ENCODE measurements at regions not wholly inside any gene's neighbourhood (a gene's known extent, or its start where the extent isn't known, plus 50 kb on each side); places are given as distances from the start of the nearest gene placed in this dataset.

GRCh38 chr2:129816813-129817574 lies 162.5 kb upstream of the RAB6C start:
- no peak overlapping the region for H2AFZ ChIP-seq (ENCODE audit: low read length)
- H3K4me3 ChIP-seq (replicated peaks in 1 of 4; ENCODE audit: control extremely low read depth in 1 of 4, insufficient read depth in 1 of 4, low read depth in 3 of 4, low read length in 4 of 4) = no peak overlapping the region
- no peak for DNase-seq (ENCODE audit: low read depth in 2 of 2)
- no peaks in the 10 kb centered on the region for H3K9me3 ChIP-seq (ENCODE audit: control insufficient read depth, insufficient read depth, low read depth, low read length)
- H4K20me1 ChIP-seq (ENCODE audit: control insufficient read depth, extremely low read depth, insufficient read depth, low read length) = no peaks in the 10 kb centered on the region
- H3K36me3 ChIP-seq (ENCODE audit: control insufficient read depth, insufficient read depth, low read length) = no peaks in the 10 kb centered on the region
- no peak overlapping the region for H3K4me2 ChIP-seq (ENCODE audit: extremely low read depth, insufficient read depth, low read length)
- H3K9ac ChIP-seq (ENCODE audit: insufficient read depth, low read length) = no peak overlapping the region
- no peaks in the 10 kb centered on the region for H3K79me2 ChIP-seq (ENCODE audit: control insufficient read depth, insufficient read depth, low read length)
- no peaks in the 10 kb centered on the region for H3K27me3 ChIP-seq (ENCODE audit: control insufficient read depth, insufficient read depth, low read length)
- no peak overlapping the region for H3K27ac ChIP-seq (ENCODE audit: insufficient read depth, low read length)
- H3K4me1 ChIP-seq (ENCODE audit: control insufficient read depth, extremely low read depth, insufficient read depth, low read length) = no peaks in the 10 kb centered on the region
- TF ChIP-seq EZH2 (IDR thresholded peaks at IDR 0.05; ENCODE audit: low read length, missing control alignments) (no peak), CTCF (conservative IDR thresholded peaks at IDR 0.05 in 1 of 2, IDR thresholded peaks at IDR 0.05 in 1 of 2; ENCODE audit: low read depth in 1 of 2, low read length in 2 of 2) (no peak)

- Histone ChIP-seq H3K36me3 (ENCODE audit: control insufficient read depth, insufficient read depth, low read length) (no peaks in the 10 kb centered on the region), H3K79me2 (ENCODE audit: control insufficient read depth, insufficient read depth, low read length) (no peaks in the 10 kb centered on the region), H3K4me1 (ENCODE audit: control insufficient read depth, extremely low read depth, insufficient read depth, low read length) (no peaks in the 10 kb centered on the region), H3K27me3 (ENCODE audit: control insufficient read depth, insufficient read depth, low read length) (no peaks in the 10 kb centered on the region), H3K9ac (ENCODE audit: insufficient read depth, low read length) (no peak overlapping the region), H3K27ac (ENCODE audit: insufficient read depth, low read length) (no peak overlapping the region), H3K4me3 (replicated peaks in 1 of 4; ENCODE audit: control extremely low read depth in 1 of 4, insufficient read depth in 1 of 4, low read depth in 3 of 4, low read length in 4 of 4) (no peak overlapping the region), H3K9me3 (ENCODE audit: control insufficient read depth, insufficient read depth, low read depth, low read length) (no peaks in the 10 kb centered on the region), H3K4me2 (ENCODE audit: extremely low read depth, insufficient read depth, low read length) (no peak overlapping the region), H2AFZ (ENCODE audit: low read length) (no peak overlapping the region), H4K20me1 (ENCODE audit: control insufficient read depth, extremely low read depth, insufficient read depth, low read length) (no peaks in the 10 kb centered on the region)
- no peak for TF ChIP-seq CTCF (conservative IDR thresholded peaks at IDR 0.05 in 1 of 2, IDR thresholded peaks at IDR 0.05 in 1 of 2; ENCODE audit: low read depth in 1 of 2, low read length in 2 of 2)
- TF ChIP-seq EZH2 (IDR thresholded peaks at IDR 0.05; ENCODE audit: low read length, missing control alignments) = no peak
- DNase-seq (ENCODE audit: low read depth in 2 of 2) = no peak
Observed at GRCh38 chr2:129819855-129820254, 159.6 kb upstream of the RAB6C start.

GRCh38 chr2:129820908-129821307 lies 158.6 kb upstream of the RAB6C start:
- no peaks in the 10 kb centered on the region for H4K20me1 ChIP-seq (ENCODE audit: control insufficient read depth, extremely low read depth, insufficient read depth, low read length)
- H3K4me1 ChIP-seq (ENCODE audit: control insufficient read depth, extremely low read depth, insufficient read depth, low read length) = no peaks in the 10 kb centered on the region
- no peak overlapping the region for H3K9ac ChIP-seq (ENCODE audit: insufficient read depth, low read length)
- no peaks in the 10 kb centered on the region for H3K27me3 ChIP-seq (ENCODE audit: control insufficient read depth, insufficient read depth, low read length)
- no peak overlapping the region for H3K27ac ChIP-seq (ENCODE audit: insufficient read depth, low read length)
- no peaks in the 10 kb centered on the region for H3K9me3 ChIP-seq (ENCODE audit: control insufficient read depth, insufficient read depth, low read depth, low read length)
- H3K4me3 ChIP-seq (replicated peaks in 1 of 4; ENCODE audit: control extremely low read depth in 1 of 4, insufficient read depth in 1 of 4, low read depth in 3 of 4, low read length in 4 of 4) = no peak overlapping the region
- H2AFZ ChIP-seq (ENCODE audit: low read length) = no peak overlapping the region
- no peaks in the 10 kb centered on the region for H3K36me3 ChIP-seq (ENCODE audit: control insufficient read depth, insufficient read depth, low read length)
- no peaks in the 10 kb centered on the region for H3K79me2 ChIP-seq (ENCODE audit: control insufficient read depth, insufficient read depth, low read length)
- TF ChIP-seq EZH2 (IDR thresholded peaks at IDR 0.05; ENCODE audit: low read length, missing control alignments) (no peak), CTCF (conservative IDR thresholded peaks at IDR 0.05 in 1 of 2, IDR thresholded peaks at IDR 0.05 in 1 of 2; ENCODE audit: low read depth in 1 of 2, low read length in 2 of 2) (no peak)
- no peak for DNase-seq (ENCODE audit: low read depth in 2 of 2)
- no peak overlapping the region for H3K4me2 ChIP-seq (ENCODE audit: extremely low read depth, insufficient read depth, low read length)
